NCI-H524 (cell line): ENCODE measurements at regions not wholly inside any gene's neighbourhood (a gene's known extent, or its start where the extent isn't known, plus 50 kb on each side); places are given as distances from the start of the nearest gene placed in this dataset.
"Not testable (repeated sequence)": the region's sequence is repeated elsewhere in the genome, so short reads cannot be mapped to it uniquely, and the experiment has no call there.

Experiments
- DNase-seq, 2 experiments: peaks; one replicate each; lab custom pipeline; 2025; lab: John Stamatoyannopoulos, UW

- DNase-seq, result no peak
Observed at GRCh38 chr15:47119349-47119748, 598.0 kb upstream of the SEMA6D start.

DNA sequence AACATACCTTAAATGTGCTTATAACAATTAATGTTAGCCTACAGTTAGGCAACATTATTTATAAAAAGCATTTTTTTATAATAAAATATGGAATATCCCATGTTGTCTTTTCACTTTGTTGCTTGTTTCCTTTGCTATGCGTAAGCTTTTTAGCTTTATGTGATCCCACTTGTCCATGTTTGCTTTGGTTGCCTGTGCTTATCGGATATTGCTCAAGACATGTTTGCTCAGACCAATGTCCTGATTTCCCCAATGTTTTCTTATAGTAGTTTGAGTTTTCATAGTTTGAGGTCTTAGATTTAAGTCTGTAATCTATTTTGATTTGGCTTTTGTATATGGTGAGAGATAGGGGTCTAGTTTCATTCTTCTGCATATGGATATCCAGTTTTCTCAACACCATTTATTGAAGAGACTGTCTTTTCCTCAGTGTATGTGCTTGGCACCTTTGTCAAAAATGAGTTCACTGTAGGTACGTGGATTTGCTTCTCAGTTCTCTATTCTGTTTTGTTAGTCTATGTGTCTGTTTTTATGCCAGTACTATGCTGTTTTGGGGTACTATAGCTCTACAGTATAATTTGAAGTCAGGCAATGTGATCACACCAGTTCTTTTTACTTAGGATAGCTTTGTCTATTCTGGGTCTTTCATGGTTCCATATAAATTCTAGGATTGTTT is 592.7 kb upstream of the SEMA6D start:
- no peak for DNase-seq

DNA sequence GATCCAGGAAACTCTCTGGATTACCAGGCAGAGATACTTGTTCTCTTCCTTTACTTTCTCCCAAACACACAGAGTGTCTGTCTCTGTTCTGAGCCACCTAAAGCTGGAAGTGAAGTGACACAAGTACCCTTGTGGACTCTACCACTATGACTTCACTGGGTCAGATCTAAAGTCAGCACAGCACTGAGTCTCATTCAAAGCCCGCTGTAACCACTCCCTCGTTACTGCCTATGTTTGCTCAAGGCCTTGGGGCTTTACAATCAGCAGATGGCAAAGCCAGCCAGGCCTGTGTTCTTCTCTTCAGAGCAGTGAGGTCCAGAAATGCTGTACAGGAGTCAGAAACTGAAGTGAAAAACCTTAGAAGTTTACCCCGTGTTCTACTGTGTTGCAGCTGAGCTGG is 588.3 kb upstream of the SEMA6D start:
- DNase-seq, result no peak

- DNase-seq, result not testable (repeated sequence)
Observed at GRCh38 chr15:47131450-47131849, 585.9 kb upstream of the SEMA6D start.

- DNase-seq, result no peak
Observed at GRCh38 chr15:47135267-47135666, 582.0 kb upstream of the SEMA6D start.

- DNase-seq, result no peak
Observed at GRCh38 chr15:47136236-47136635, 581.1 kb upstream of the SEMA6D start.

DNA sequence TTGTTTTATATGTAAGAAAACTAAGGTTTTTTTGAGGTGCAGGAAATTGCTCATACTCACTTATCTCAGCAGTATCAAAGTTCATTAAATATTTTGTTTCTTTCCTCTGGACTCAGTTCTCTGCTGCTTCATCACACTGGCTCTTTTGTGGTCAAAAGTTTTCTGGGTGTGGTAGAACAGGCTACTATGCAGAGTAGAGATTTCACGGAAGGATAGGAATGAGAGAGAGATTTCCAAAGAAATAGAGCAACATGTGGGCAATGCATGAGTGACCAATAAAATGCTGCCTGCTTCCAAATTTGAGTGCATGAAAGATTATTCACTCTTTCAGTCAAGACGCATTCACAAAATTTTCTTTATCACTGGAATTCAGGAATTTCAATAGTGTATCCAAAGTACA is 577.3 kb upstream of the SEMA6D start:
- no peak for DNase-seq

DNA sequence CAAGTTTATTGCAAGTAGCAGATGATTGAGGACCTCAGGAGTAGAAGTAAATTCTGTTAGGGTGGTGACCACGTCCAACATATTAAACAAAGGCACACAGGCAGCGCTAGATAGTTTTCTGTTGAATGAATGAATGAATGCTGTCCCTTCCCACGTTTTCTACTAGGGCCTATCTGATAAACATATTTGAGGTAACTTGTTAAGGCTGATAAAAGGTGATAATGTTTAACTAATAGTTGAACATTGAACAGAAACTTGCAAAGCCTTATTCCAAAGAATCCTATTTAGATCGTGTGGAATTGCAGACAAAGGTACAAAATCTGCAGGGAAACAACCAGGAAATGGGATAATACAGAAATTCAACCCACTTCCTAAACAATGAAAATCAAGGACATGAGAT is 559.5 kb upstream of the SEMA6D start:
- DNase-seq, result no peak

- no peak for DNase-seq
Observed at GRCh38 chr15:47158573-47158972, 558.7 kb upstream of the SEMA6D start.

DNA sequence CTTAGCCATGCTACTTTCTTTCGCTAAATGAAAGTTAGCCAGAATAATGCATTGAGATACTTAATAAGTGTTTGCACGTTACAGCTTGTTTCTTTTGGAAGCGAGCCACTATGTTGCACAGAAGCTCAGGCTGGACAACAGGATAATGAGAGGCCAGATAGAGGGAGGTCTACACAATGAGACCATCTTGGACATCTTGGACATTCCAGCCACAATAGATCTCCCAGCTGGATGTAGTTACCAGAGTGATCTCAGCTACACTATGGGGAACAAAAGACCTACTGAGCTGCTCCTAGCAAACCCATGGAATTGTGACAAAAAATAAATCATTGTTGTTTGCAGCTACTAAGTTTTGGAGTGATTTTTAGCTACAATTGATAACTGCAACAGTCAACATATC is 540.1 kb upstream of the SEMA6D start:
- DNase-seq, result no peak

- no peak for DNase-seq
Observed at GRCh38 chr15:47179988-47180387, 537.3 kb upstream of the SEMA6D start.

DNA sequence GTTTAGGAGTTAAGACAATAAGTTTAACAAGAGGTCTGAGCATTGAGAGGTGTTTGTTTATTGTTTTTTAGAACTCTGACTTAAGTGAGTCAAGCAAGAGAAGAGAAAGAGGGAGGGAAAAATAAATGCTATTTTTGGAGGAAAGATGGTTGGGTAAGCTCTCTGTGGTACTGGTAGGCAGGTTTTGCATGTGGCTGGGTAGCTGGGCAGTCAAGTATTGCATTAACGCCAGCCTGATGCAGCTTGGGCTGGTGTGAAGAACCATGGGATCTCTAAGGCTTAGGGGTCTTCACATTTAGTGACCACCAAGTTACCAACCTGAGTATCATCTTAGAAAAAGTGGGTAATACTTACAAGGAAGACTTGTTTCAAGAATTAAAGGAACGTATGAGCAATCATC is 534.5 kb upstream of the SEMA6D start:
- DNase-seq, result no peak

- peak; percentile 79 to 85 for DNase-seq
Observed at GRCh38 chr15:47184003-47184907, 533.0 kb upstream of the SEMA6D start.

DNA sequence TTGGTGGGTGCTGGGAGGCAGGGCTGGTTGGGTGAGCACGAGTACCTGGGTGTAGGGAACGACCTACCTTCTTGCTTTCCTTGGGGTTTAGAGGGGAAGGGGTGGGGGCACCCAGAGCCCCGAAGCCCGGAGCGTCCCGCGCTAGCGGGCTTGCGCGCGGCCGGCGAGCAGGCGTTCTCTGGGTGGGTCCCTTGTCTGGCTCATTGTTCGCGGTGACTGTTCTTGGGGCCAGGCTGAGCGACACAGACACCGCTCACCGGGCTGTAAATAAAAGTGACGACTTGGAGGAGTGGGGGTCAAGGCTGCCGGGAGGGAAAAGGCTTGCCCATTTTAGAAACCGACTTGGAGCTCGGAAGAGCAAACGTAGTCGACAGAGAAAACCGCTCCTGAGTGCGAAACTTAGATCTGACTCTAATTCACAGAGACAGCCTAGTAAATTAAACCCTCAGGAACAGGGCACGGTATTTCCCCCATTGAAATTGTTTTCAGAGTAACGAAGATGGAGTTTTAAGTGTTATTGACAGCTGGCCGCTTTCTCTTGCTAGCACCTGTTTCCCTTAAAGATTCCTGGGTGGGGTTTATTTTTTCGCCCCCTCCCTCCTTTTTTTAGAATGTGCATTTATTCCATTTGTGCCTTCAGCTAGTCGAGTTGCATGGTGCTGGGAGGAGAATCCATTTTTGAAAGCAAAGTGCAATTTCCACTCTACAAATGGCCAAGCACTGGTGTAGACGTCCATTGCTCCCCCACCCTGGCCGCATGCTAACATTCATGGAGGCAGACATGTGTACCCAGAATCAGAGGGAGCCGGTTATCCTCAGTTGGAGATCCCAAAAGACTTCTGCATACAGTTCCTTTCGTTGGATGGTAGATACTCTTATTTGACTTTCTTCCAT is 532.1 kb upstream of the SEMA6D start:
- DNase-seq, result peak; percentile 82 to 88

DNA sequence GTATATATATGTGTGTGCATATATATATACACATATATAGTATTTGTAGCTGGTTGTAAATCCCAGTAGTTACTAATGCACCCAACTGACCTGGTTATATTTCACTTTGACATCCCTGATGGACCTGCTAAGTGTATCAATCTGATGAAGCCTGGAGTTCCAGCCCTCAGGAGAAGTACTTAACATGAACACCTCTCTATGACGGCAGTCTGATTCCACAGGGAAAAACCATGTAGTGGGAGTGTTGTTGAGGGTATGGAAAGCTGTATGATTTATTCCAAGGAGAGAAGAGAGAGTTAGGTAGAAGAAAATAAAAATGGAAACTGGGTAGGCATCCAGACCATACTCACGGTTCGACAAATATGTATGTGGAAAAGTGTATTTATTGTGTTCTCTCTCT is 531.2 kb upstream of the SEMA6D start:
- DNase-seq, result peak in 1 of 2 experiments; percentile 18

- DNase-seq, result peak in 1 of 2 experiments; percentile 48
Observed at GRCh38 chr15:47188758-47189507, 528.4 kb upstream of the SEMA6D start.

- peak; percentile 14 to 57 for DNase-seq
Observed at GRCh38 chr15:47194718-47195117, 522.6 kb upstream of the SEMA6D start.

- peak; percentile 91 to 97 for DNase-seq
Observed at GRCh38 chr15:47196048-47196447, 521.3 kb upstream of the SEMA6D start.

DNA sequence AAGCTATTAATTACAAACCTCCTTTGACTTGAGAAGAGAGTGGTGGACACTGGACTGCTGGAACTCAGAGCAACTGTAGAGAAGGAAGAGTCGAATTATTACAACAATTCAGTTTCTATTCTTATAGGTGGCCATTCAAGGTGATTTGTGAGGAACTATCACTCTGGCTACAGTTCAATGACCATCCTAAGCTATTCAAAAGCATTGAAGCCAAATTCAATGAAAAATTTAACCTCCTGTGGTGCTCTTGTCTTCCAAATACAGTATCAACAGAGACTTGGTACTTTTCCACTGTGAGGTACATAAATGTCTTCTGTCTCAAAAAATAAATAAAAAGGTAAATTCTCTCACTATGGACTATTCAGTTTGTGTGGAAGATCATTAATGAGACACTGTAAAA is 513.3 kb upstream of the SEMA6D start:
- DNase-seq, result no peak

- DNase-seq, result no peak
Observed at GRCh38 chr15:47206358-47206978, 510.8 kb upstream of the SEMA6D start.

GRCh38 chr15:47209591-47209990 is 507.7 kb upstream of the SEMA6D start:
- DNase-seq, result no peak
